Skin epidermis (tissue), 12 donors: ENCODE measurements at regions not wholly inside any gene's neighbourhood (a gene's known extent, or its start where the extent isn't known, plus 50 kb on each side); places are given as distances from the start of the nearest gene placed in this dataset.

Experiments
- H3K27ac ChIP-seq, 21 experiments: fragments of 200-600 bp; sonication (generic) in 11 of 21; one replicate each; pipeline ENCODE4 v1.5.0; 2020; ENCODE audit warnings: mild to moderate bottlenecking in 3 of 21, inconsistent platforms in 2 of 21, moderate library complexity in 2 of 21
- H3K4me3 ChIP-seq, 7 experiments: fragments of 200-600 bp; sonication (generic) in 2 of 7; one replicate each; pipeline ENCODE4 v1.5.0; 2020; ENCODE audit warnings: inconsistent platforms in 2 of 7, mild to moderate bottlenecking in 2 of 7, moderate library complexity in 1 of 7

- Histone ChIP-seq H3K27ac (no peak overlapping the region), H3K4me3 (no peak overlapping the region)
Measured at GRCh38 chr5:118778941-118779340, 209.4 kb downstream of the DTWD2 start.

GRCh38 chr5:118777189-118777736 is 211.1 kb downstream of the DTWD2 start:
- Histone ChIP-seq H3K27ac (no peak overlapping the region), H3K4me3 (no peak overlapping the region)

- H3K27ac ChIP-seq: no peak overlapping the region
- no peak overlapping the region for H3K4me3 ChIP-seq
Measured at GRCh38 chr5:118776755-118777154, 211.6 kb downstream of the DTWD2 start.

- Histone ChIP-seq H3K4me3 (no peak overlapping the region), H3K27ac (no peak overlapping the region)
Measured at GRCh38 chr5:118775790-118776499, 212.4 kb downstream of the DTWD2 start.

GRCh38 chr5:118768607-118769175 is 219.7 kb downstream of the DTWD2 start:
- Histone ChIP-seq H3K4me3 (no peak overlapping the region), H3K27ac (no peak overlapping the region)

- Histone ChIP-seq H3K4me3 (no peak overlapping the region), H3K27ac (no peak overlapping the region)
Measured at GRCh38 chr5:118762291-118762690, 226.1 kb downstream of the DTWD2 start.

GRCh38 chr5:118761814-118762213 is 226.5 kb downstream of the DTWD2 start:
- Histone ChIP-seq H3K4me3 (no peak overlapping the region), H3K27ac (no peak overlapping the region)

- H3K4me3 ChIP-seq: no peak overlapping the region
- no peak overlapping the region for H3K27ac ChIP-seq
Measured at GRCh38 chr5:118752969-118753368, 235.4 kb downstream of the DTWD2 start.

GRCh38 chr5:118736396-118736795 is 252.0 kb downstream of the DTWD2 start:
- no peak overlapping the region for H3K27ac ChIP-seq
- no peak overlapping the region for H3K4me3 ChIP-seq

GRCh38 chr5:118733394-118733793 is 255.0 kb downstream of the DTWD2 start:
- H3K4me3 ChIP-seq: no peak overlapping the region
- H3K27ac ChIP-seq: no peak overlapping the region

- H3K4me3 ChIP-seq: no peak overlapping the region
- H3K27ac ChIP-seq: no peak overlapping the region
Measured at GRCh38 chr5:118728191-118728590, 260.2 kb downstream of the DTWD2 start.

GRCh38 chr5:118726891-118727290 is 261.5 kb downstream of the DTWD2 start:
- Histone ChIP-seq H3K4me3 (no peak overlapping the region), H3K27ac (no peak overlapping the region)

- Histone ChIP-seq H3K27ac (no peak overlapping the region), H3K4me3 (no peak overlapping the region)
Measured at GRCh38 chr5:118723021-118723338, 265.4 kb downstream of the DTWD2 start.

- no peak overlapping the region for H3K4me3 ChIP-seq
Measured at GRCh38 chr5:118722122-118723020, 266.0 kb downstream of the DTWD2 start.

GRCh38 chr5:118711727-118712126 is 276.6 kb downstream of the DTWD2 start:
- Histone ChIP-seq H3K4me3 (no peak overlapping the region), H3K27ac (no peak overlapping the region)

More at GRCh38 chr5:118722122-118723020, 266.0 kb downstream of the DTWD2 start:
- no peak overlapping the region for H3K27ac ChIP-seq

GRCh38 chr5:118705959-118706667 is 282.2 kb downstream of the DTWD2 start:
- Histone ChIP-seq H3K4me3 (no peak overlapping the region), H3K27ac (no peak overlapping the region)

- Histone ChIP-seq H3K27ac (no peak overlapping the region), H3K4me3 (no peak overlapping the region)
Measured at GRCh38 chr5:118703241-118703640, 285.1 kb downstream of the DTWD2 start.

GRCh38 chr5:118701791-118702190 is 286.6 kb downstream of the DTWD2 start:
- no peak overlapping the region for H3K27ac ChIP-seq
- H3K4me3 ChIP-seq: no peak overlapping the region

- no peak overlapping the region for H3K27ac ChIP-seq
- no peak overlapping the region for H3K4me3 ChIP-seq
Measured at GRCh38 chr5:118700510-118700909, 287.8 kb downstream of the DTWD2 start.

- no peak overlapping the region for H3K27ac ChIP-seq
- H3K4me3 ChIP-seq: no peak overlapping the region
Measured at GRCh38 chr5:118698774-118699173, 289.6 kb downstream of the DTWD2 start.
